NCI-H2171 (cell line): ENCODE measurements at regions not wholly inside any gene's neighbourhood (a gene's known extent, or its start where the extent isn't known, plus 50 kb on each side); places are given as distances from the start of the nearest gene placed in this dataset.

Experiments used
- DNase-seq: peaks from one replicate; lab custom pipeline; 2025; lab: John Stamatoyannopoulos, UW

DNA sequence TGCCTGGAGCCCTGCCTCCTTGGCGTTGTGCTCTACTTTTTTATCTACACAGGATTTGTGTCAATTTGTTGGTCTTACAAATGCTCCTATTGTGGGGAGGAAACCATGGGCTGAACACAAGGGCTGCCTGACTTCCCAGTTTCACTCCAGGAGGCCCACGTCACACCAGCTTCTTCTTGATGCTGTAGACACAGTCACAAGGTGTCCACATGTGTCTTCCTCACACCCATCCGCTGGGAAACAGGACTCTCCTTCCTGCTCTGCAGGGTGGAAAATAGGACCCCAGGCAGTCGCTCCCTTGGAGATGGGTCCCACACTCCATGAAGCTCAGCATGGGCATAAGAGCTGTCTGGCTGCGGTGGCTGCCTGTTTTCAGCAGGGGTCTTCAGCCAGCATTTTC is 468.2 kb downstream of the EPHA4 start:
- no peak for DNase-seq

DNA sequence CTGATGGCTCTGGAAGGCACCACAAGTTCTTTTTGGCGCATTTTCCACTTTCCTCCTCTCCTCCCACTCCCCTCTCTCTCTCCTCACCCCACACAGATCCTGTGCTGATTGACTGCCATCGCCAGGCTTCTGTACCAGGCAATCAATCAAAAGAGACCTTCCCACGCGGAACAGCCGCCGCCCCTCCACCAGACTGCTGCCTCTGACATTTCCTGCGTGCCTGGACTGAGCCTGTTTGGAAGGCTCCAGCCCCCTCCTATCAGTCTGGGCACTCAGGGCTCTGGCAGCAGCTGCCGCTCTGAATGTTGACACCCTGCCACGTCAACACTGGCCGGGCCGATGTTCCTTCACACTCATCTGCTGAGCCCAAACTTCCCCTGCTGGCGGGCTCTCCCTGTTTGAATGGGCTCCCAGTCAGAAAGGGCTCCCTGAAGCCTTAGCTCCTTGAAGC is 467.7 kb downstream of the EPHA4 start:
- DNase-seq: peak; percentile 51

DNA sequence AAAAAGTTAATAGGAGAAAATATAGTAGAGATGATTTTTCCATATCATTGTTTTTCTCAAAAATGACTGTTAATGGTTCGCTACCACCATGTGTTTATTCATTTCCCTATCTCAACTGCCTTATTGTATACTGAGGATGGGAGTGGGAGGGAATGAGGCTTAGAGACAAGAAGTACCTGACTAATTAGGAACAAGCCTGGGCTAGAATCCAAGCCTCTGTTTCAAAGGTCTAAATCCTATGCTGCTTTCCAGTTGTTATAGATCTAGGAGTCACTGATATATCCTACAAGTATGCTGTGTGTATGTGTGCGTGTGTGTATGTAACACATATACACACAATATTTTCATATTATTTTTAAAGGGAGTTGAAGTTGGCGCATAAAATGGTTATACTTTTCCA is 465.9 kb downstream of the EPHA4 start:
- DNase-seq: no peak

DNA sequence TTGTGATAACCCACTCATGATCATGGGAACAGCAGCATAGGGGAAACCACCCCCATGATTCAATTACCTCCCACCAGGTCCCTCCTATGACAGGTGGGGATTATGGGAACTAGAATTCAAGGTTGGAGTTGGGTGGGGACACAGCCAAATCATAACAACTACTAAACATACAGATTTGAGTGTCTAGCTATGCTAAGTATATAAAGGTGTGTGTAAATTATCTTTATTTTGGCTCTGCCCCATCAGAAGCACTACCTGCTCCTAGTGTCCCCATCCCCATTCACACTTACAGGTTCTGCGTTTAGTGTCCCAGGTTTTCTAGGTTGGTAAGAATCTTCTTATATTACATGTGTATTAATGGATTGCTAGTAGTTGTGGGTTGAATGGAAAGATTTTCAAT is 464.7 kb downstream of the EPHA4 start:
- DNase-seq: no peak

DNA sequence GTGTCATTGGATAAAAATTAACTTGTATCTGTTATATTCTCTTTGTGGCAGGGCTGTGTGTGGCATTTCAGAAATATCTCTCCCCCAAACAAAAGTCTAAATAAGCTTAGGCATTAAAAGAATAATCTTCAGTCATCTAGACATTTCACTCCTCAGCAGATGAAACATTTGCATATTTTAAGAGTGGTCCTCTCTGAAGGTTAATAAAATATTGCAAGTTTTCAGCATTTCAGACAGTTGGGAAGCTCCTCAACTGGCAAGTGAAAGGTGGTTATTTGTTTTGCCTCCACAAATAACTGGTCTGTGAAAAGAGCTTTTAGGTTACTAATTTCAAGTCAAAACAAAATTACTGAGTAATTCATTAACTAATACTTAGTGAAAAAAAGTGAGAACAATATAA is 462.6 kb downstream of the EPHA4 start:
- DNase-seq: no peak

DNA sequence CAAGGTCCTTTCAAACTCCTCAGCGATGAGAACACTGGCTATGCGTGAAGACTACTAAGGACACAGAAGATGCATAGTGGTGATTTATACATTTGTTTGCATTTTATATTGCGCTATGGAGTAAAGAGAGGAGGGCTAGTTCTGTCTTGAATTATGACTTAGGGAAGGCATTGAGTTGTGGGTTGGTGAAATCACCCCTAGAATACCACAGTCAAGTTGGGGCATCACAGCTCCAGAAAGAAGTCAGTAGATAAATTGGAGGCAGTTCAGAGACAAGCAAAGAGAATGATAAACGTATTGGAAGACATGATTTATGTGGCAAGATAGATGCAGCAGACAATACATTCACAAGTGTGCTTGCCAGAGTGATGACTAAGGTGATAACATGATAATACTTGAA is 460.4 kb downstream of the EPHA4 start:
- no peak for DNase-seq

DNA sequence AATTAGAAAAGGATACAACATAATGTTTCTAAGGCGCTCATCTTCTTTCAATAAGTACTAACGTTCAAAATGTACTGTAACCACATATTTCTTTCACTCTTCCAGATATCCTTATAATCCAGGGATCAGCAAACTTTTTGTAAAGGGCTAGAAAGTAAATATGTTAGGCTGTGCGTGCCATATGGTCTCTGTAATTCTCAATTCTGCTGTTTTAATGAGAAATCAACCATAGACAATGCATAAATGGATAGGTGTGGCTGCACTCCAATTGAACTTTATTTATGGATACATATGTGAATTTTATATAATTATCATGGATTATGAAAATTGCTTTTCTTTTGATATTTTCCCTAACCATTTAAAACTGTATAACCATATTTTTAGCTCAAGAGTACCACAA is 459.4 kb downstream of the EPHA4 start:
- peak; percentile 9 for DNase-seq

DNA sequence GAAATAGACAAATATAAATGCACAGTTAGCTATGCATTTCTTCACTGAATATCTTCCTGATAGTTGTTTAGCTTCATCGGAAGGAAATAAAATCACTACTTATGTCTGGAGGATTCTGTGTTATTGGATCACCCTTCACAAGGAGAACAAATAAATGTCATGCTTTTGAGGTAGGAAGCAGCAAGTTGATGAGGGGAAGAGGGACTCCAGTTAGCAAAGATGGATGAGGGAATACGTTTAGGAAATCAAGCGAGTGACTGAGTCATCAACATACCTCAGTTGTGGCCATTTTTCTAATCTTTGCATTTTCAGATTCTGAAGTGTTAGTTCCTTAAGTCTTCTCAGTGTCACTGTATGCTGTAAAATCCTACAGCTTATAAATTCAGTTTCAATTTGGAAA is 456.2 kb downstream of the EPHA4 start:
- DNase-seq: no peak

DNA sequence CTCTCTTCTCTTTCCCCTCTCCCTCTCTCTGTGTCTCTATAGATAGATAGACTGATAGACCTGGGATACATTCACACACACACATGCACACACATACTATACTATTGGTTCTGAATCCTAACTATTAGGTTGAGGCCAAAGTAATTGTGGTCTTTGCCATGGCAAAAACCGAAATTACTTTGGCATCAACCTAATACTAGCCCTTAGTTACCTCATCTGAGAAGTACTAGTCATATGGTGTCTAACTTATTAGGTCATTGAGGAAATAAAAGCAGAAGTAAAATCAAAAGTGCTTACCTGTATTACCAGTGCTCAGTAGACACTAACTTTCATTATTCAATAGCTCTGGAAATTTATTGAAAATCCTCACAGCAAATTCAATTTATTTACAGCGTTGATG is 451.5 kb downstream of the EPHA4 start:
- DNase-seq: no peak

DNA sequence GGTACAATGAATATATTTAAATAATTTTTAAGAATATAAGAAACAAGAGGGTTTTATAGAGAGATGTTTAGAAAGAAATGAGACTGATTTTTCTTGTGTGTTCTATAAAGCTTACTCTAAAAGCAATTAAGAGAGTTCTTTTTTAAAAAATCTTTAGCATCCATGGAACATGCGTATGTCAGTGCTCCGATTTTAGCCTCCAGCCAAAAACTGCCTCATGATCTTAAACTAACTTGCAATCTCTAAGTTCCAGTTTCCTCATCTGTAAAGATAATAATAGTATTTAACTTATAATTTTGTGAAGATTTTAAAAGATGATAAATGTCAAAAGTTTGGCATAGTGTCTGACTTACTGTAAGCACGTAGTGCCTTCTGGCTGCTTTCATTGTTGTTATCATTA is 448.7 kb downstream of the EPHA4 start:
- DNase-seq: no peak

DNA sequence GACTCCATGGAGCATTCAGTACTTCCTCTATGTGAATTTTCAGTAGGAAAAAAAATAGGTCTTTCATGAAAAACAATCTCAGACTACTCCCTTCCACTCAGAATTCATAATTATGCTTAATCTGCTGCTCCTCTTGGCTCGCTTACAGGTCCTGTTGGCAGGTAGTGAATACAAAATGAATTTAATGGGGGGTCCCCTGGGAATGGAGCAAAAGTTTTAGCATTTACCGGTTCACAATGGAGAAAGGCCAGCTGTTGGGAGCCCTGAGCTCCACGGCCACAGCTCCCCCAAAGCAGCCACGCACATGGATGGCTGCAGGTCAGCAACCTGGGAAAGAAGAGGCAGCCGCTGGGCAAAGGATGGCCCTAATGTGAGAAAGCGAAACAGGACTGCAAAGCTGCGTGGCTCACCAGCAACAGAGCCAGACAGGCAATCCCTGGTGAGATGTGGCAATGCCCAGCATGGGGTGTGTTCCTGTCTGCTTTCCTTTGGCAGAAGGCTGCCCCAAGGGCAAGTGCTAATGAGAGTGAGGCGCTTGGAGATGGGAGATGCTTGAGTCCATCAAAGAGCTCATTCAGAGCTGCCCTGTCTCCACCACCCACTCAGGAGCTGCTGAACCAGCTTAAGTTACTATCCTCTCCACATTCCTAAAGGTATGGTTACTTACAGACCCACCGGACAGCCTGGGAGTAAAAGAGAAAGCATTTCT is 447.4 kb downstream of the EPHA4 start:
- peak; percentile 88 for DNase-seq

DNA sequence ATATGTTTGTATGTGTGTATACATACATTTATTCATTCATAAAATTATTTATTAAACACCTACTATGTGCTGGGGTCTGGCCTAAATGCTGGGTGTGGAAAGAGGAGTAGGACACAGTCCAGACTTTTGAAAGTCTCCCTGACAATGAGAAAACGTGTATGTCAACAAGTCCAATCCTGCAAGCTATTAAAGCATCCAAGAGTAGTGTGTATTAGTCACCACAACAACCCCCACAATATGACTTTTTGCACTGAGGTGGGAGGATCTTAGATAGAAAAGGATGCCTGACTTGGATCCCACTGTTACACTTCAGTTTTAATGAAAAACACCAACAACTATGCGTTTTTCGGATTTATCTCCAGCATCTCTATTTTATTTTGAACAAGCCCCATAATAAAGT is 446.4 kb downstream of the EPHA4 start:
- DNase-seq: no peak

DNA sequence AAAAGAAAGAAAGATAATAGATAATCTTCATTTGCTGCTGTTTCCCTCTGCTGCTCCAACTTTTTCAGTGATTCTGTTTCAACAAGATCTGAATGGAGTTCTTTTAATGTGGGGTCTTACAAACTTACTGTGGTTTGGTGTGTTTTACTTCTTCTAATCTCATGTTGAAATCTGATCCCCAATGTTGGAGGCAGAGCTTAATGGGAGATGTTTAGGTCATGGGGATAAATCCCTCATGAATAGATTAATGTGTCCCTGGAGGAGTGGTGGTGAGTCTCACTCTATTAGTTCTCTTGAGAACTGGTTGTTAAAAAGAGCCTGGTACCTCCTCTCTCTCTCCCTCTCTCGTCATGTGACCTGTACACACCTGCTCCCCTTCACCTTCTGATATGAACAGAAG is 442.4 kb downstream of the EPHA4 start:
- peak; percentile 61 for DNase-seq

DNA sequence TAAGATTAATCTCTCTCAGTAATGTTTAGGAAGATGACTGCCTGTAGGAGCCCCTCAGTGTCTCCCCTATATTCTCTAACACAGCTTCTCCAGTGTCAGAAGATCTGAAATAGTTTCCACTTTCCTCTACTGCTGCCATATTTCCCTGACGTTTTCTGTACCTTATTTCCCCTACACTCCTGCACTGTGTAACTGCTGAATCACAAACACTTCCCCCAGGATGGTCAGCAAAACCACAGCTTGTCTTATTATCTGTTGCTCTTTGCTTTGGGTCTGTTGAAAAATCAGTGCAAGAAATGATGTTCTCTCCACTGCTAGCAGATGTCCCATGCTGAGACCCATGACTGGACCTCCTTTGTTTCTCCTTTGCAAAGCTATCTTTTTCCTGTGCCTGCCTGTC is 441.7 kb downstream of the EPHA4 start:
- DNase-seq: no peak

DNA sequence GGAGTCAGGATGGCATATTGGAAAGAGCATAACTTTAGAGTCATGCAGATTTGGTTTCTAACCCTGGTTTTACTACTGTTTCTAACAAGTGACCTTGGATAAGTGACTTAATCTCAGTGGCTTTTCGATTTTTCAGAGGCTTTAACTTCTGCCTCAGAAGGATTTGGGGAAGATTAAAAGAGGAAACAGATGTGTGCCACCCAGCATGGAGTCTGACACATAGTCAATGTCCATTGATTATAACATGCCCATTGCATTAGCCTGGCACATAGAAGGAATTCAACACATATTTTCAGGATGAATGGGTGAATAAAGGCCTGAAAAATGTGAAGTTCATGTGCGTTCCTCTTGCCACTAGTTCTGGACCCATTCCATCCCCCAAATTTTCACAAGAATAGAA is 438.2 kb downstream of the EPHA4 start:
- no peak for DNase-seq

DNA sequence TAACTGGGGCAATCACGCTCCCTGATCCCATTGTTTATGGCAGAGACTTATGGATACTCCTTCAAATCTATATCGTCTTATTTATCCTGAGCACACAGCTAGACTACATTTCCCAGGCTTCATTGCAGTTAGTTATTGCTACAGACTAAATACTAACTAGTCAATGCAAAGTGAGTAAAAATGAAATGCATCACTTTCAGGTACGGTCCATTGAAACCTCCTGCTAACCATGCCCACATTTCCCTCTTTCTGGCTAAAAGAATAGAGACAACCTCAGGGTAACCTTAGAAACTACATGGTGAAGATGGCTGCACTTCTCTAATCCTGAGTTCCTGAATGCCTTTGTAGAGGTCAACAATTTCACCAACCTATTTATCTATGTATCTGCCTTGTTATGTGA is 437.4 kb downstream of the EPHA4 start:
- DNase-seq: no peak

DNA sequence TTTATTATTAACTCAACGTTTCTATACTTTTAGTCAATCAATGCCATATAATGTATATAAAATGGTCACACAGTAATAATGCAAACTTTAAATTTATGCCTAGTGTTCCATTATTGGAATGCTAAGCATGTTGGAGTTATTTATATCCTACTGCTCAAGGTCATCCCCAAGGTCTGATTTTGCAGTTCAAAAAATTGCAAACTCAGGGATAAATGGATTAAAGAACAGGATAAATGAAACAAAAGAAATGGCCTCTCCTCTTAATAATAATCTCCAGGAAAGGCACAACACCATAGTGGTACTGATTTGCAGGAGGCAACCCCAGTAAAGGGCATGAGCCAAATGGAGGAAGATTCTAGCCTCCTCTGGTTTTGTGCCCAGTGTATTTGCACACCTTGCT is 436.4 kb downstream of the EPHA4 start:
- no peak for DNase-seq

DNA sequence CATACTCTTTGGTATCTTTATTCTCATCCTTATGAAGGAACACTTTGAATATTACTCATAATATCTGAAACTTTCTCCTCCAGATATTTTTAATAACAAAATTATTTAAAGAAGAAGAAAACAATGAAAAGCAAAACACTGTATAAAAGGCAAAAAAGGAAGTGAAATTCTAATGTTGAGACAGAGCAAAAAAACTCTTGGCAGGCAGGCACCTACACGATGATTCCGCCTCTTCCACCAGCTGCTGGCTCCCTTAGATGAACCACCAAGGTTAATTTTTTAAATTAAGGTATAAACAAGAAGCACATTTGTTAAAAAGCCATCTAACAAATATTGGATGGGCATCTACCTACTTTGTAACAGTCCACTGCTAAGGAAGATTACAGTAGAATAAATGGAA is 434.7 kb downstream of the EPHA4 start:
- DNase-seq: no peak

DNA sequence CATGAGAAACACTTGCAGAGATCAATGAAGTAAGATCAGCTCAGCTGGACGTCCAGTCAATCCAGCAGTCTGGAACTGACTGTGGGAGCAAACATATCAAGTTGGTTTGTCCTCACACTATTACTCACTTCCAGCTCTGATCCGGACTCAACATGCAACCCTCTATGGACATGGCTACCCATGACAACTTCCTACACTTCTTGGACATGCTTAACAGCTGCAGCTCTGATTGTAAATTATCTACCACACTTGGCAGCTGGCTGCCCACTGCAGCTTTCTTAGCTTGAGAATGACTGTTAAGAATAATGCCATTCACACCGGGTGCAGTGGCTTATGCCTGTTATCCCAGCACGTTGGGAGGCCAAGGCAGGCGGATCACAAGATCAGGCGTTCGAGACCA is 429.8 kb downstream of the EPHA4 start:
- DNase-seq: no peak

DNA sequence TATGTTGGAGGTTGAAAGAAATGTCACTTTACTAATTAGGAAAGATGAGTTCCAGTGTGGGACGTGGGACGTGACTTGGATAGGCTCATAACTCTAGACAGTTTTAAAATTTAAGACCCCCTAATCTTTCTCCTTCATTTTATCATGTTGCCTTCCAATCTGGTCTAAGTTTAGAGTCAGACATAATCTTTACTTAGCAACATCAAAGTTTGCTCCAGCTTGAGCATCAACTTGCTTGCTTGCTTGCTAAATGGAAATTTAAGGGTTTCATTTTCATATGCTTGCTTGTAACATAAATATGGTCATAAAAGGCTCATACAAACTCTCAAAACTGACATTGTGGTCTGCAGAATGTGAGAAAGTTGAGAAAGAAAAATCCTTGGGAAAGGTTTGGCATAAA is 428.9 kb downstream of the EPHA4 start:
- no peak for DNase-seq

DNA sequence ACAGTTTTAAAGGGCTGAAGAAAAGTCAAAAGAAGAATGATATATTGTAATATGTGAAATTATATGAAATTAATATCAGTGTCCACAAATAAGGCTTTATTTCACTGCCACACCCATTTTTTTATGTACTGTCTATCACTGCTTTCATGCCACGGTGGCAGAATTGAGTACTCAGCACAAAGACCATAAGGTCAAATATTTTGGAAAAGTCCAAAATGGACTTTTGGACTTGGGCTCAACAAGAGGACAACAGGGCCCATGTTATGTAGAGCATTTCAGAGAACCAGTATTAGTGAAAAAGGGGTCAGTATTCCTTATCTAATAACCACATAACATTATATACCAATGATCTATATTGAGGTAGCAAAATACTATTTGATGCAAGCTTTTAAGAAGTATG is 427.2 kb downstream of the EPHA4 start:
- DNase-seq: no peak

DNA sequence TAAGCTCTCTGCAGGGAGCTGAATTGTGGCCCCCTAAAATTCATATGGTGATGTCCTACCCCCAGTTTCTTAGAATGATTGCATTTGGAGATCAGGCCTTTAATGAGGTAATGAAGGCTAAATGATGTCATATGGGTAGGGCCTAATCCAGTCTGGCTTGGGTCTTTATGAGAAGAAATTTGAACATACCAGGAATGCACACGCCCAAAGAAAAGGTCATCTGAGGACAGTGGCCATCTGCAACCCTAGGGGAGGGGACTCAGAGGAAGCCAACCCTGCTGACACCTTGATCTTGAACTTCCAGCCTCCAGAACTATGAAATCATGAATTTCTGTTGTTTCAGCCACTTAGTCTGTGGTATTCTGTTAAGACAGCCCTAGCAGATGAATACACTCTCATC is 426.7 kb downstream of the EPHA4 start:
- DNase-seq: no peak

DNA sequence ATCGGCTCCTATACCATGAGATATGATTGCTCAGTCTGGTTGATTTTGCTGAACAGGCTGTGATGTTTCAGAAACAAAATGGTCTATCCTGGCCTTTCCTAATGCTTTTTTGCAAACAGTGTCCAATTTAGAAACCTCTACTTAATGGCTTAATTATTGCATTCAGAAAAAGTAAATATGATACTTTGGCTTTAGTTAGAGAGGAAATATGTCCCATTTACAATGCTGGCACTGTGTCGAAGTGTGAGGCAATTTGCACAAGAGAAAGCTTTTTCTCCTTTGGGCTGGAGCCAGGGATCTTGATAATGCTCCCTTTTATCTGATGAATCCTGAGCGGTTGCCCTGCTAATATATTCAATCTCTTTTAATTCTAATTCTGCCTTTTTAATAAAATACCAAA is 418.9 kb downstream of the EPHA4 start:
- DNase-seq: no peak

DNA sequence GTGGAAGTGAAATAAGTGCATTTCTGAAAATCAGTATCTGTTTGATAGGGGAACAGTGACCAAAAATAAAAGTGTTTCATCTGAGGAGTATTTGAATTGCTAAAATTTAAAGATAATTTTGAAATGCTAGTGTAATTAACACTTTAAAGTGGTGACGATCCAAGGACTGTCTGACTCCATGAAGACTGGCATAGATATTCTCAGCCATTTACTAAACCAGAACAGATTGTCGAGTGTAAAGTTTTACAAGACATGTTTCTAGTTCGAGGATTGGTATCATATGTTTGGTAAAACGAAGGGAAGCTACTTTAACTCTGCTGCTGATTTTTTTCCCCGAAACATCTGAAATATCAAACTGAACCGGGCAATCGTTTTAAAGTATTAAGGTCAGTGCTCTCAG is 417.9 kb downstream of the EPHA4 start:
- no peak for DNase-seq
